ENCODE measurements at regions not wholly inside any gene's neighbourhood (a gene's known extent, or its start where the extent isn't known, plus 50 kb on each side); places are given as distances from the start of the nearest gene placed in this dataset.
"Not testable (repeated sequence)": the region's sequence is repeated elsewhere in the genome, so short reads cannot be mapped to it uniquely, and the experiment has no call there.

DNA sequence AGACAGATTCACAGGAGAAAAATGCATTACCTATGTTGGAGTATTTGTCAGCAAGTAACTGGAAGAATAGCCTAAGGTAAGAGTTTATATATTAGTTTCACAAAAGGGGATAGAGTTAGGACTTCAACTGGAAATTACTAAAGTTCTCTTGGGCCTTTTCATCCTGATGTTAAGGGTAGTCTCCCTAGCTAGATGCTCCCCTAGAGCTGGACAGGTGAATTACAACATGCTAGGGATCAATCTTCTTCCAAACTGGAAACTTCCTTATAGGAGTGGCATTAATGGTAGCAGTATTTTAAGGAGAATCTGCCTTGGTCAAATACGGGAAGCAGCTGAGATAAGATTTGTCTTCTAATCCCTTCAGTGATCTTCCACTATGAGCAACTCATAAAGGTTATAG, 632.8 kb upstream of the RAG2 start:
- DNase-seq = no peak

DNA sequence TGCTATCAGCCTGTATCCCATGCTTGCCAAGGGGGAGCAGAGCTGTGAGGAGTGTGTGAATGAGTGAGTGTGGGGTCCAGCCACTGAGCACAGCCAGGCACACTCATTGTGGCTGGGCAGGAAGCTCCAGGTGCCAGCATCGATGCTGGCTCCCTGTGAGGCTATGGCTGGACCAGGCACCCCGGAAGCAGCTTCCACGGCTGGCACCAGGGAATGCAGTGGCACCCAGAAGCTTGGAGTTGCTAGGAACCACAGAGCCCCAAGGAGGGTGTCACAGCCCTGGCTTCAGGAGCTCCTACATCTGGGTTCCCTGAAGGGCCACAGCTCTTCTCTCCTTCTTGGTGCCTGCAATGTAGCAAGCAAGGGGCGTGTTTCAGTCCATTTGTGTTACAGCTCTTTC, 625.9 kb upstream of the RAG2 start:
- DNase-seq = no peak

DNA sequence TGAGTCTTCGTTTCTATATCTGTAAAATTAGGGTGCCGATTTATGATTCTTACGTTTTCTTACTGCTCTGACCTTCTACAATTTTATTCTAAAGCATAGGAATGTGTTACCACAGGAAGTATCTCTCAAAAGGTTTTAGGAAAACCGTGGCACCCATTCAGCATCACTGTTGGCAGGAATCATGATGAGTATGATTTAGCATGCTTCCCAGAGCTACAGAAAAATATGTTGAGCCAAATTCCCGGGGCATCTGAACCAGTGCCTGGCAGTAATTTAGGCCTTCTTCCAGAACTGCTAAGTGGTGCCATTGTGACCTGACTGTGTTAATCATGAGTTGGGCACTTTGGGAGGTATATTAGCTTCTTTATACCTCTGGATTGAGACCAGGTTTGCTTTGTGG, 605.0 kb upstream of the RAG2 start:
- no peak for DNase-seq

DNA sequence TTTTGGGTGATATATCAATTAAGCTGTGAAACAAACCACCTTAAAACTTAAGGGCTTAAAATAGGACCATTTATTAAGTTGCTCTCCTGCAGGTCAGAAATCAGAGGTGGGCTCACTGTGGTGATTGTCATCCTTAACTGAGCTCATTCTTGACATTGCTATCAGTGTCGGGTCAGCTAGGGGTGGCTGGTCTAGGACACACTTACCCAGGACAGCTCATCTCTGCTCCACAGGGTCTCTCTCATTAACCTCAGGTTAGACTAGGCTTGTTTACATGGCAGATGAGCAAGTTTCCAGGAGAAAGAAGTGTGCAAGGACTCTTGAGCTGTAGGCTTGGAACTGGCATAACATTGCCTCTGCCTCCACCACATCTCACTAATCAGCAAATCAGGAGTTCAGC, 601.0 kb upstream of the RAG2 start:
- DNase-seq = no peak

- no peak for DNase-seq
These were observed 586.3 kb upstream of the RAG2 start for GRCh38 chr11:37184326-37184725.

- no peak for DNase-seq
These were observed 584.0 kb upstream of the RAG2 start for GRCh38 chr11:37182031-37182430.

- DNase-seq = no peak
These were observed 579.7 kb upstream of the RAG2 start for GRCh38 chr11:37177721-37178120.

GRCh38 chr11:37171451-37171850, 573.4 kb upstream of the RAG2 start:
- DNase-seq = no peak

GRCh38 chr11:37170311-37170710, 572.3 kb upstream of the RAG2 start:
- DNase-seq = no peak

DNA sequence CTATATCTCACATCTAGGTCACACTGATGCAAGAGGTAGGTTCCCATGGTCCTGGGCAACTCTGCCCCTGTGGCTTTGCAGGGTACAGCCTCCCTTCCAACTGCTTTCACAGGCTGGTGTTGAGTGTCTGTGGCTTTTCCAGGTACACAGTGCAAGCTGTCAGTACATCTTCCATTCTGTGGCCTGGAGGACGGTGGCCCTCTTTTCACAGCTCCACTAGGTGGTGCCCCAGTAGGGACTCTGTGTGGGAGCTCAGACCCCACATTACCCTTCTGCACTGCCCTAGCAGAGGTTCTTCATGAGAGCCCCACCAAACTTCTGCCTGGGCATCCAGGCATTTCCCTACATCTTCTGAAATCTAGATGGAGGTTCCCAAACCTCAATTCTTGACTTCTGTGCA, 547.4 kb upstream of the RAG2 start:
- not testable (repeated sequence) for DNase-seq

DNA sequence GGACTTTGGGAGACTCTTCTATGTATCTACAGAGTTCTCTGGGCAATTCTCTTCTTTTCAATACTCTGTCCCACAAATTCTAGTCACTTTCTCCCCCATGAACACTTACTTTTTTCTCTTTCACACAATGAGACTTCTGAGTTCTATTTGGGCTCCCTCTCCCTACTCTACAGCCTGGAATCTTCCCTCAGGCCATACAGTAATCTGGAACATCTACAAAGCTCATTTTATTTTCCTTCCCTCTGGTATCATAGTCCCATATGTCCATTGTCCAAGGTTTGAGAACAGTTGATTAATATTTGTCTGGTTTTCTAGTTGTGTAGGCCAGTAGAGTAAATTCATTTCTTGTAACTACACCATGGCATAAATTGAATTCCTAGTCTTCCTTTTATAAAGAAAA, 544.6 kb upstream of the RAG2 start:
- no peak for DNase-seq

DNA sequence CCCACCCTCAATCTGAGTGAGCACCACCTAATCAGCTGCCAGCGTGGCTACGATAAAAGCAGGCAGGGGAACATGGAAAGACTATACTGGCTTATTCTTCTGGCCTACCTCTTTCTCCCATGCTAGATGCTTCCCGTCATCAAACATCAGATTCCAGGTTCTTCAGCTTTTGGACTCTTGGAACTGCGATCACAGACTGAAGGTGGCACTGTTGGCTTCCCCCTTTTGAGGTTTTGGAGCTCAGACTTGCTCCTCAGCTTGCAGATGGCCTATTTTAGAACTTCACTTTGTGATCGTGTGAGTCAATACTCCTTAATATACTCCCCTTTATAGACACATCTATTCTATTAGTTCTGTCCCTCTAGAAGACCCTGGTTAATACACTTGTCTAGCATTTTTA, 543.7 kb upstream of the RAG2 start:
- no peak for DNase-seq

GRCh38 chr11:37135606-37136005, 537.6 kb upstream of the RAG2 start:
- DNase-seq = not testable (repeated sequence)

DNA sequence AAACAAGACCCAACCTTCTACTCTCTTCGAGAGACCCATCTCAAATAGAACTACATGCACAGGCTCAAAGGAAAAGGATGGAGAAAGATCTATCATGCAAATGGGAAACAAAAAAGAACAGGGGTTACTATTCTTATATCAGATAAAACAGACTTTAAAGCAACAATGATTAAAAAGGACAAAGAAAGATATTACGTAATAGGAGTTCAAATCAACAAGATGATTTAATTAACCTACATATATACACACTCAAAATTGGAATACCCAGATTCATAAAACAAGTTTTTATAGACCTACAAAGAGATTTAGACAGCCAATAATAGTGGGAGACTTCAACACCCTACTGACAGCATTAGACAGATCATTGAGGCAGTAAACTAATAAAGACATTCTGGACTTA, 536.6 kb upstream of the RAG2 start:
- DNase-seq = no peak

GRCh38 chr11:37124384-37124783, 526.3 kb upstream of the RAG2 start:
- DNase-seq = no peak

- no peak for DNase-seq
These were observed 517.9 kb upstream of the RAG2 start for GRCh38 chr11:37115963-37116362.

DNA sequence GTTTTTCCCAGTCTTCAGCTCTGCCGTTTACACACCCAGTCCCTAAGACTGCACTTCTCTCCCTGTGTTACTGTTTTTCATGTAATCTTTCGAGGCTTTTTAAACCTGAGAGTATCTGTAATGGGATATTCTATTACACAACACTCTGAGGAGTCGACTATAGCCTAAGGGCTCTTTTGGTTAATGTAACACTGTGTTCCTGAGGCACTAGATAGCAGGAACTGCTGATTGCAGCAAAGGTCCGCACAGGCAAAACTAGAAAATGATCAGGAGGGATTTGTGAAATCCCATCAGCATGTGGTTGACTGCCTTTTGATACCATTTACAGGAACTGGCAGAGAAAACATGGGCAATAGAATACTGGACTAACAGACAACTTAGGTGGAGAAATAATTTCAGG, 512.3 kb upstream of the RAG2 start:
- no peak for DNase-seq

DNA sequence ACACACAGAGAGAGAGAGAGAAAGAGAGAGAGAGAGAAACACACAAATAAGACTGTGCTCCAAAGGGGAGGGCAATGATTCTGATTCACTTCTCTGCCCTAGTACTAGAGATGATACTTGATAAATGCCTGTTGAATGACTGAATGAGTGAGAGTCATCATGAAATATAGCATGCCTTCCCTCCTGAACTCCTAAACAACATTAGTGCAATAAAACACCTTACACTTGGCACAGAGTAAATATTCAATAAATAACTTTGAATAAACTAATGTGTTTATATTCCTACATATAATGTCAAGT, 511.2 kb upstream of the RAG2 start:
- no peak for DNase-seq

DNA sequence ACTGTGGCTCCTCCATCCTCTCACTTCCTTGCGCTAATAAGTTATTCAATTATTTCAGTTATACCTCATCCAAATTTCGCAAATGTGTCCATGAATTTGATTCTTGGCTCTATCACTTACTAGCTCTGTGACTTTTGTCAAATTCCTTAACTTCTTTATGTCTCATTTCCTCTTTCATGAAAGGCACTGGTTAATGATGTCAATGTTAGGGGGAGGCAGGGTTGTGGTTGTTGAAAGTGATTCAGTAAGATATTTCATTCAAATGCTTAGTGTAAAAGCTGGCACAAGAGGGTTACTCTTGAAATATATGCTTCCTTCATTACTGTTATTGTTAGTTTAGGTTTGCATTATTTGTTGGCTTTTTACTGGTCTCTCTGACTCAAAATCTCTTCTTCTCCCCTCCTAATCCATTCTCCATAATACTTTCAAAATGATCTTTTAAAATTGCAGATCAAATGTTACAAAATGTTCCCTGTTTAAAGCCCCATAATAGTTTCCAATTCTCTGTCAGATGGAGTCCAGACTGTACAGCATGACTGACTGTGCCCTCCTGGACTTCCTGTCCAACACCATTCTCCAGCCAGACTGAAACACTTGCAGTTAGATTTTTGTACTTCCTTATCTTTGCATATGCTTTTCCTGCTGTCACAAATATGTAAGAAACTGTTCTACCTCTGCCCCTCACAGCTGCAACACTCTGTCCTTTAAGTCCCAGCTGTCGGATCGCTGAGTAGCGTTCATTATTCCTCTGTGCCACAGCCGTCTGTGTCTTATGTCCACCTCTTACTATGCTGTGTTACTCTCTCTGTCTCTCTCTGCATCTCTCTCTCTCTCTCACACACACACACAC, 510.6 kb upstream of the RAG2 start:
- DNase-seq = no peak

DNA sequence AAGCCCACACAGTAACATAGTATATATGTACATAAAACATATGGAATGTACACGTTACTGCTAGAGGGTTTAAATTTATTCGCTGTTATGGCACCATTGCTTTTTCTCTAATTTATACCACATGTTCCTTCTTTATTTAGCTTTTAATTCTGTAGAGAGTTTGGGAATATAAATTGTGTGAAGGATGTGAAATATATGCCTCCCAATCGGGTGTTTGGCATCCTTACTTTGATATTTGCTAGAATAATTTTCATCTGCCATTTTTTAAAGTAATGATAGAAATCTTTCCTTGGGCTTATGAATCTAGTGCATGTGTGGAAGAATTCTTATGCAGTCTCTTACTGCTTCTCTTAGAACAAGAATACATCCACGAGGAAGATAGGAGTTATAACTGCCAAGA, 509.8 kb upstream of the RAG2 start:
- DNase-seq = no peak

- no peak for DNase-seq
These were observed 509.4 kb upstream of the RAG2 start for GRCh38 chr11:37107415-37107814.

DNA sequence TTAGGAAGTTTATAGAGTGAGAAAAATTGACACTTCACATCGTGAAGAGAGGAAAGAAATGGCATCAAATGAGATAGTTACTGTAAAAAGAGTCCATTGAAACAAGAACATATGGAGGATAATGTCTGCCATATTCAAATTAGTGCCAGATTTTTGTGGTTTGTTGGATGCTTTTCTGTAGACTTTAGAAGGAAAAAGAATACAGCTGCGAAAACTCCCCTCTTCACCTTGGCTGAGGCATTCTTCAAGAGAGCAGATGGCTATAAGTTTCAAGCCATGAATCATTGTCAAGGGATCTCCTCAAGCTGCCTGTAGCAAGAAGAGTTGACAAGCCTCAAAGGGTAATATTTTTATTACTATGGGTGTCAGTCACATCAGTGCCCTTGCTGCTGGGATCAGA, 507.4 kb upstream of the RAG2 start:
- no peak for DNase-seq

- DNase-seq = no peak
These were observed 506.3 kb upstream of the RAG2 start for GRCh38 chr11:37104380-37104779.

DNA sequence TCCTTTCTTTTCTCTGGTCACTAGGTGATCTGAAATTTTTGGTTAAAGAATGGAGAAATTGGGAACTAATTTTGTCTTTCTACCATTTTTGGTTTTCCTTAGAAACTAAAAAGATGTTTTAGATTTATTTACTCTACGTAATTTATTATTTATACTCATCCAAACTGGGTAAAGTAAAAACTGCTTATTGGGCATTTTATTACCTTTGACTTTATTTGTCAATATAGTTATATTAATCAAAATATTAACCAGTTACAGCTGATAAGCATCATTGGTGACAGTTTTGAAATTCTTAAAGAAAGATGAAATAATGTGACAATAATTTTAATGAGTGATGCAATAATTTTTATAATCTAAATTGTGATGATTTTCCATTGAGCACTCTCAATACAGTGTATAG, 502.0 kb upstream of the RAG2 start:
- no peak for DNase-seq

GRCh38 chr11:37092487-37092886, 494.5 kb upstream of the RAG2 start:
- no peak for DNase-seq

- no peak for DNase-seq
These were observed 491.4 kb upstream of the RAG2 start for GRCh38 chr11:37089439-37089838.
